ENCODE measurements at regions not wholly inside any gene's neighbourhood (a gene's known extent, or its start where the extent isn't known, plus 50 kb on each side); places are given as distances from the start of the nearest gene placed in this dataset.
"Not testable (repeated sequence)": the region's sequence is repeated elsewhere in the genome, so short reads cannot be mapped to it uniquely, and the experiment has no call there.

DNA sequence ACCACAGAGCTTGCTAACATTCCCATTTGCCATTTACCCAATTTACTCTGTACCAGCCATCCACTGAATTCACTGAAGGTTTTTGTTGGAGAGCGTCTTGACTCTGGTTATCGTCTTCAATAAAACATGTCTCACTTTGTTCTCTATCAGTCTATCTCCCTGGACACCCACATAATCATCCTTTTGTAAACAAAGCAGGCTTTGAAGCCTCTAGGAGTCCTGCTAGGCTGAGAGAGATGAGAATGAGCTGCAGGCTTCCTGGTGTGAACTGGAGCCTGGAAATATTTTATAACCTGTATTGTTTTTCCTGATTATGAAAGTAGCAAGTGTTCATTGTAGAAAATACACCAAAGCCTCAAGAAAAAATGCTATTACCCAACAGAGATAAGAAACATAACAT lies 140.6 kb upstream of the ZNF366 start:
- Histone ChIP-seq H3K36me3 (no peaks in the 10 kb centered on the region), H3K4me3 (ENCODE audit: low read depth, low read length) (no peak overlapping the region), H3K27me3 (no peaks in the 10 kb centered on the region), H3K4me1 (peaks cover 7% of the 10 kb centered on the region; the same call in 1 of the 2 replicates), H3K9me3 (no peaks in the 10 kb centered on the region)
- TF ChIP-seq, protein P1, sequence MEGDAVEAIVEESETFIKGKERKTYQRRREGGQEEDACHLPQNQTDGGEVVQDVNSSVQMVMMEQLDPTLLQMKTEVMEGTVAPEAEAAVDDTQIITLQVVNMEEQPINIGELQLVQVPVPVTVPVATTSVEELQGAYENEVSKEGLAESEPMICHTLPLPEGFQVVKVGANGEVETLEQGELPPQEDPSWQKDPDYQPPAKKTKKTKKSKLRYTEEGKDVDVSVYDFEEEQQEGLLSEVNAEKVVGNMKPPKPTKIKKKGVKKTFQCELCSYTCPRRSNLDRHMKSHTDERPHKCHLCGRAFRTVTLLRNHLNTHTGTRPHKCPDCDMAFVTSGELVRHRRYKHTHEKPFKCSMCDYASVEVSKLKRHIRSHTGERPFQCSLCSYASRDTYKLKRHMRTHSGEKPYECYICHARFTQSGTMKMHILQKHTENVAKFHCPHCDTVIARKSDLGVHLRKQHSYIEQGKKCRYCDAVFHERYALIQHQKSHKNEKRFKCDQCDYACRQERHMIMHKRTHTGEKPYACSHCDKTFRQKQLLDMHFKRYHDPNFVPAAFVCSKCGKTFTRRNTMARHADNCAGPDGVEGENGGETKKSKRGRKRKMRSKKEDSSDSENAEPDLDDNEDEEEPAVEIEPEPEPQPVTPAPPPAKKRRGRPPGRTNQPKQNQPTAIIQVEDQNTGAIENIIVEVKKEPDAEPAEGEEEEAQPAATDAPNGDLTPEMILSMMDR (IDR thresholded peaks at IDR 0.05; ENCODE audit: low read depth, low read length), result no peak
- DNase-seq, result no peak

GRCh38 chr5:72646246-72646866 lies 139.1 kb upstream of the ZNF366 start:
- Histone ChIP-seq H3K9me3 (no peaks in the 10 kb centered on the region), H3K4me1 (peaks cover 7% of the 10 kb centered on the region; the same call in 1 of the 2 replicates), H3K27me3 (no peaks in the 10 kb centered on the region), H3K36me3 (no peaks in the 10 kb centered on the region), H3K4me3 (ENCODE audit: low read depth, low read length) (no peak overlapping the region)
- DNase-seq, result no peak
- TF ChIP-seq, protein P1 (IDR thresholded peaks at IDR 0.05; ENCODE audit: low read depth, low read length), result no peak

DNA sequence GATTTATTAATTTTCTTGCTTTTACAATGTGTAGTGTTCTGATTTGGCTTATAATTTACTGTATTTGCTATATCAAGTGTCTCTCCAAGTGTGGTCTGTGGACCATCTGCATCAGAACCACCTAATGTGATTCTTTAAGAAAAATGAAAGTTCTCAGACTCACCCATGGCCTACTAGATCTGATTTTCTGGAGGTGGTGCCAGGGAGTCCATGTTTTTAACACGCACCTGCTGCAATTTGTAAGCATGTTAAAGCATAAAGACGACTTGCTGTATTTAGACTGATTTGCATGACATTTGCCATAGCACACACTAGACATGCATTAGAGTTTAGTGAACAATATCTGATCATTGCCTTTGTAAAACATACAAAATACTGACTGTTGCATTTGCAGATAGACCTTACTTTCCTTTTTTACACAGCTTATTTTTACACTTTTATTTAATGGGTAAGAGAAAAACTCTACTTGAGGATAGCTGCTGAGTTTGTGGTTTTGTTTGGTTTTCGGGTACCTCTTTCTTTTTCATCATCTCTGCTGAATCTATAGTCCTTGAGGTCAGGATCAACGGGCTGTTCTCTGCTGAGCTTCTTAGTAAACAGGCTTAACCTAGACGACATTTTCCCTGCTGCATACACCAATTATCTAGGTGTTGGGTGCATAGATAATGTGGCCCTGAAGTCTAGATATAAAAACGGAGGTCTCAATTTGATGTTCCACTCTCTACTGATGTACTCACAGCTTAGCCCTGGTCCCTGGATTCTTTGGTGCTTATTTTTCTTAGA lies 138.0 kb upstream of the ZNF366 start:
- Histone ChIP-seq H3K27me3 (no peaks in the 10 kb centered on the region), H3K4me1 (peaks cover 7% of the 10 kb centered on the region; the same call in 1 of the 2 replicates), H3K4me3 (ENCODE audit: low read depth, low read length) (no peak overlapping the region), H3K36me3 (no peaks in the 10 kb centered on the region), H3K9me3 (no peaks in the 10 kb centered on the region)
- DNase-seq, result no peak
- TF ChIP-seq, protein P1 (IDR thresholded peaks at IDR 0.05; ENCODE audit: low read depth, low read length), result no peak

- H3K9me3 ChIP-seq, result no peaks in the 10 kb centered on the region
- H3K4me3 ChIP-seq (ENCODE audit: low read depth, low read length), result no peak overlapping the region
- DNase-seq, result no peak
- TF ChIP-seq, protein P1 (IDR thresholded peaks at IDR 0.05; ENCODE audit: low read depth, low read length), result no peak
- H3K27me3 ChIP-seq, result no peaks in the 10 kb centered on the region
- no peaks in the 10 kb centered on the region for H3K36me3 ChIP-seq
- peaks cover 7% of the 10 kb centered on the region; the same call in 1 of the 2 replicates for H3K4me1 ChIP-seq
Observed at GRCh38 chr5:72644296-72644695, 137.1 kb upstream of the ZNF366 start.

DNA sequence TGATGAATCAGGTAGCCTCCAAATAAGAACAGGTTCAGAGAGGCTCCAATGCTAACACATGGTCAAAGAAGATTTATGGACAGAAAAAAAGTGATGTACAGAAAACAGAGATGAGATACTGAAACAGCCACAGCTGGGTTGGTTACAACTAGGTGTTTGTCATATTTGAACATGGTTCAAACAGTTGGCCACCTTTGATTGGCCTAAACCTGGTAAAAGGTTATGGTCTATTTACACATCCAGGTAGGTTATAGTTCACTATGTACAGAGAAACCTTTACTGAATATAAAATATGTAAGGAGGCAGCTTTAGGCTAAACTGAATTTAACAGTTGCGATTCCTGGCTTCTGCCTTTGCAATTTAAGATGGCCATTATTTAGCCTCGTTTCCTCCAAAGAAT lies 134.0 kb upstream of the ZNF366 start:
- no peak for DNase-seq
- no peaks in the 10 kb centered on the region for H3K27me3 ChIP-seq
- H3K4me1 ChIP-seq, result no peaks in the 10 kb centered on the region
- TF ChIP-seq, protein P1 (IDR thresholded peaks at IDR 0.05; ENCODE audit: low read depth, low read length), result no peak
- H3K36me3 ChIP-seq, result no peaks in the 10 kb centered on the region
- no peaks in the 10 kb centered on the region for H3K9me3 ChIP-seq
- no peak overlapping the region for H3K4me3 ChIP-seq (ENCODE audit: low read depth, low read length)

DNA sequence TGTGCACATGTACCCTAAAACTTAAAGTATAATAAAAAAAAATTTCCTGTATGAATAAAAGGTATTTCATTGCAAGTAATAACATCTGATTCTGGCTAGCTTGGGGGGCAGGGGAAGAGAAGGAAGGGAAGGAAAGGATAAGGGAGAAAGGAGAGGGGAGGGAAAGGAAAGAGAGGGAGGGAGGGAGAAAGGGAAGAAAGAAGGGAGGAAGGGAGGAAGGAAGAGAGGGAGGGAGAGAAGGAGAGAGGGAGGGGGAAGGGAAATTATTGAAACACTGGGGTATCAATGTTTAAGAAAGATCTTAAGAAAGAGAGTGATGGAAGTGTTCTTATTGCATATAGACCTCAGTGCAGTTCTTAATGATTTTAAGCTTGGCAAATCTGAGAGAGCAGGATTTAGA lies 129.8 kb upstream of the ZNF366 start:
- DNase-seq, result no peak
- no peaks in the 10 kb centered on the region for H3K4me1 ChIP-seq
- H3K27me3 ChIP-seq, result no peaks in the 10 kb centered on the region
- H3K4me3 ChIP-seq (ENCODE audit: low read depth, low read length), result no peak overlapping the region
- no peaks in the 10 kb centered on the region for H3K9me3 ChIP-seq
- TF ChIP-seq, protein P1 (IDR thresholded peaks at IDR 0.05; ENCODE audit: low read depth, low read length), result no peak
- H3K36me3 ChIP-seq, result no peaks in the 10 kb centered on the region

DNA sequence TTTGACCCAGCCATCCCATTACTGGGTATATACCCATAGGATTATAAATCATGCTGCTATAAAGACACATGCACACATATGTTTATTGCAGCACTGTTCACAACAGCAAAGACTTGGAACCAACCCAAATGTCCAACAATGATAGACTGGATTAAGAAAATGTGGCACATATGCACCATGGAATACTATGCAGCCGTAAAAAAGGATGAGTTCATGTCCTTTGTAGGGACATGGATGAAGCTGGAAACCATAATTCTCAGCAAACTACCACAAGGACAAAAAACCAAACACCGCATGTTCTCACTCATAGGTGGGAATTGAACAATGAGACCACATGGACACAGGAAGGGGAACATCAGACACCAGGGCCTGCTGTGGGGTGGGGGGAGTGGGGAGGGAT lies 129.4 kb upstream of the ZNF366 start:
- not testable (repeated sequence) for H3K9me3 ChIP-seq; DNase-seq; H3K27me3 ChIP-seq; H3K4me1 ChIP-seq; H3K36me3 ChIP-seq; H3K4me3 ChIP-seq (ENCODE audit: low read depth, low read length)
